ENCODE measurements at regions not wholly inside any gene's neighbourhood (a gene's known extent, or its start where the extent isn't known, plus 50 kb on each side); places are given as distances from the start of the nearest gene placed in this dataset.
"Not testable (repeated sequence)": the region's sequence is repeated elsewhere in the genome, so short reads cannot be mapped to it uniquely, and the experiment has no call there.

DNA sequence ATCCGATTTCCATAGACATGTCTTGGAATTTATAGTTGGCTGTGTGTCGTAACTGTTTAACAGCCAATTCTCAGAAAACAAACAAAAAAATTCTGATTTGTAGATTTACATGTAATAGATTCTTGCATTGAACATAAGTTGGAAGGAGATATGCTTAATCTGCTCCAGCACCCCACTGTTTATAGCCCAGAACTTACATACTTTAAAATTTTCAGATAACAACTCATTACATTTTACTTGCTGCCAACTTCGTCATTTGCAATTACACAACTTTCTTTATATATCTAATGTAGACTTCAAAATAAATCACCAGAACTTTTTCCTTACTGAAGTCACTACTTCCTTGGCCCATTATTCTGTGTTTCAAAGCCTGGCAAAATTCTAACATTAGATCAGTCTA is 472.3 kb upstream of the EYS start:
- DNase-seq: no peak

DNA sequence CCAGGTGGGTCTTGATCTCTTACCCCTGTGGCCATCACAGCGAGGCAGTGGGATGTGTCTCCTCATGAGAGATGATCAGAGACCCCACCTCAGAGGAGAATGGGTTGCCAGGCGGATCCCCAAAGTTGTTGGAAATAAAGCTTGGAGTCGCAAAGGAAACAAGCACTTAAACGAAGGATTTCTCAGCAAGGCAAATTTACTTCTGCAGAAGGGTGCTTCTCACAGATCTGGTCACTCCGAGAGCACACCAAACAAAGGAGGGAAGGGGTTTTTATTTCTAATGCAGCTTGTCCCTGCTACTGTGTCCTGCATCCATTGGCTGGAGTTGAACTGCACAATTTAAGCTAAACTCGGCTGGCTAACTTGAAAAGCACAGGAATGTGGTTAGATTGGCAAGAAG is 466.6 kb upstream of the EYS start:
- DNase-seq: no peak

- not testable (repeated sequence) for DNase-seq
These were observed 459.7 kb upstream of the EYS start for GRCh38 chr6:66166713-66167112.

- no peak for DNase-seq
These were observed 454.6 kb upstream of the EYS start for GRCh38 chr6:66161546-66162108.

DNA sequence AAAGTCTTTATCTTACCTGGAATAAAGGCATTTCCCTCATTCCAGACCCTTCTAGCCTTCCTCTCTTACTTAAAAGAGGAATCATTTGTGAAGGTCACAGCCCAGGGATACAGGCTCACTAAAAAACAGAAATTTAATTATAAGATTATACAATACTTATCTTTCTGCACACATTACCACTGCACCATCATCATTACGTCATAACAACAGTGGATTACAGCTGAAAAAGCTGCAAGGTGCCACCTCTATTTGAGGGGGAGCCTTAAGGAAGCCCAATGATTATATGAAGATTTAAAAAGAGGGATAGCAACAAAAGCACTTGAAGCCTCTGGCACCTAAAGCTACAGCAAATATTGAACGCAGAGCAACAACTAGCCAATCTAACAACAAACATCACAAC is 452.9 kb upstream of the EYS start:
- DNase-seq: no peak

DNA sequence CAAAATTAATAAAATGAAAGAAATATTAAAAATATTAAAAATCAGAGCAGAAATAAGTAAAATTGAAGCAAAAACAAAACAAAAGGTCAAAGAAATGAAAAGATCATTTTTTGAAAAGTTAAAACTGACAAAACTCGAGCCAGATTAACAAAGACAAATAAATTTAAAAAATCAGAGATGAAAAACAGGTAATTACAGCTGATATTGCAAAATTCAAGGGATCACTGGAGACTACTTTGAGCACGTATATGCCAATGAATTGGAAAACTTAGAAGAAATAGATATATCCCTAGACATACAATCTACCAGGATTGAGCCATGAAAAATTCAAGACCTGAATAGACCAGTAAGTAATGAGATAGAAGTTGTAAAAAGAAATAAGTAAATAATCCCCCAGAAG is 446.2 kb upstream of the EYS start:
- DNase-seq: no peak

GRCh38 chr6:66149132-66149531 is 442.1 kb upstream of the EYS start:
- no peak for DNase-seq

DNA sequence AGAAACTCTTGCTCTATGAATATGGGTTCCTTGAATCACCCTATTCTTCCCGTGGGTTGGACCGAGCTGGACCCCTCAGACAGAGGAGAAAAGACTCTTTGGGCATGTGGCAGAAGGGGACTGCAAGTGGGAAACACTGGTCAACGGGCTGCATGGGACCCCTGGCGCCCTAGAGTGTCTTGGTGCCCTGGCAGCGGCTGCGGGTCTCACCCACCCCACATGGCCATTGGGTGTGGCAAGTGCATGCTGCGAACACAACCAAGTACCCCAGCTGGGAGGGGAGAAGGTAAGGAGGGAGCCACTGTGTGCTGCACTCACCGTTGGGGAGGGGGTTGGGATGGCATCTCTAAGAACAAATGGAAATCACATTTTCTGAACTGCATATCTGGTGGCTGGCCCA is 438.8 kb upstream of the EYS start:
- DNase-seq: no peak

- DNase-seq: no peak
These were observed 427.0 kb upstream of the EYS start for GRCh38 chr6:66134021-66134420.

DNA sequence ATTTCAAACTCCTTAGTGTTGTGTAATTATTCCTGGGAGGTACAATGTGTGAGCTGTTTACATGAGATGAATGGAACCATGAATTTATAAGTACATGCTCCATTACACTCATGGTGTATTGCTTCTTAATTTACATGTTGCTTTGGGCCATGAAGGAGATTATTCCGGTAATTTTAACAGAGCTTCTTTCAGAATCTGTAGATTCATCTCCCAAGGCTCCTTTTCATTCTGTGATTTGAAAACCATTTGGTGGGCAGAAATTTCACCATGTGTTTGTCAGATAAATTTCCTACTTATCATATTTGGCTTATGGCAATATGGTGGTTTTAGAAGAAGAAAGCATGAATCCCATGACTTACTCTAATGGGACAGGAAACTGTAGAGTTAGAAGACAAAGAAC is 421.6 kb upstream of the EYS start:
- DNase-seq: no peak

GRCh38 chr6:66128243-66128642 is 421.2 kb upstream of the EYS start:
- no peak for DNase-seq

DNA sequence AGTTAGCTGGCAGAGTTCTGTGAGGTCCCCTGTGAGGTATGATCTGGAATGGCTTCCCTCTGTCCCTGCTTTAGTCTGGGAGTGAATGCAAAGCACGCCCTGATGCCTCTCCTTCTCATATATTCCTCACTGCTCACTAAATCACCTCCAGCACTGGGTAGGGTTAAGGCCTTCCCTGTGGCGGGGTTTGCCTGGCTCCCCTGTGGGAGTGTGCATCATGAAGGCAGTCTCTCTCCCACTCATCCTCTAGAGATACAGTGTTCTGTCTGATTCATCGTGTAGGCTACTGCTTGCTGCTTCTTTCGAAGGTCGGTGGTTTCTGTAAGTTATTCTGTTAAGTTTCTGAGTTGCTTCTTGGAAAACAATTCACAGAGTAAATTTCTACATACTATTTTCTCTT is 420.0 kb upstream of the EYS start:
- no peak for DNase-seq

DNA sequence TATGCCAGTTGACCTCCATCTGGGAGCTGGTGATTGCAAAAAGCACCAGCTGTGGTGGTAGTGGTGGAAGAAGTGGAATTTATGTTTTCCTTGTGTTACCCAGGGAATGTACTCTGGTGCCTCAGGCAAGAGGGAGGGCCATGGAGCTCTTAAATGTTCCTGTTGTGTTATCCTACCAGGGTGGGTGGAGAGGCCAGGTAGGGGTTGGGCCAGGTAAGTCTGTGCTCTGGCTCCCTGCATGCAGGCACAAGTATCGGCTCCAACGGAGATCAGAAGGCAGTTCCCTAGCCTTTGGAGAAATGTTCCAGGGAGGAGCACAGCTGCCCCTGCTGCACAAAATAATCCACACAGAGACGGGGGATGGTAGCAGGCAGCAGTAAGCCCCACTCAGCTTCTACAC is 419.3 kb upstream of the EYS start:
- no peak for DNase-seq

- DNase-seq: no peak
These were observed 396.9 kb upstream of the EYS start for GRCh38 chr6:66103954-66104353.

DNA sequence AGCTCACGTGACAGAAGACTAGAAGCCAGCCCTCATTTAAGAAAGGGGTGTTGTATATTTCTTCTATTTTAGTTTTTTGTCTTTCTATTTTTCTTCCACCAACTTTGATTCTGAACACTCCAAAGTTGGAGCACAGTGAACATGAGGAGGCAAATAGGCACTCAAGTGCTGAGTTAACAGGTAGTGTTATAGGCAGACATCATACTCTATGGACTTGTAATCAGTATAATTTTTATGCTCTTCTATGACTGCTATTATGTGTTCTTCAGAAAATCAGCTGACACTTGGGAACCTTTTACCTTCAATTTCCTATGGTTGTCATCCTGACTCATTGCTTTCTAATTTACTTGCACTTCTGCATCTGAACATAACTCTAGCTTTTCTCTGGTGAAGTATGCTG is 396.3 kb upstream of the EYS start:
- DNase-seq: no peak

GRCh38 chr6:66096679-66097078 is 389.7 kb upstream of the EYS start:
- DNase-seq: no peak

GRCh38 chr6:66094615-66095014 is 387.6 kb upstream of the EYS start:
- no peak for DNase-seq

DNA sequence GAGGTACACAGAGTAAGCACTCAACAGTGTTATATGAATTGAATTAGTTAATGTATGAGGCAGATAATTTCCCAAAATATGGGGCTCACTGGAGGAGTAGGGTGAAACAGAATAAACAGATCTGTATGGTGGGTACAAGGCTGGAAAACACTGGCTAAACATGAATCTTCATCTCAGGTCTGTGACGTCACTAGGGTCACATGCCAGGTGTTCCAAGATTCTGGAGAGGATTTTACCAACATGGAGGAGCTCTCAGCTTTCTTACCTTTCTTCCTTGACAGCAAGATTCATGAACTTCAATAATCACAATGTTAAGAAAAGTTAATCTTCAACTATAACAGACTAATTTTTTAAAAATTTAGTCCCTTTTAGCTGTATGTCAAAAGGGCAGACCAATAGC is 385.3 kb upstream of the EYS start:
- DNase-seq: not testable (repeated sequence)

- DNase-seq: no peak
These were observed 379.5 kb upstream of the EYS start for GRCh38 chr6:66086532-66086931.

GRCh38 chr6:66082914-66083313 is 375.9 kb upstream of the EYS start:
- DNase-seq: no peak

GRCh38 chr6:66068907-66069306 is 361.9 kb upstream of the EYS start:
- DNase-seq: no peak

GRCh38 chr6:66068033-66068432 is 361.0 kb upstream of the EYS start:
- DNase-seq: no peak

GRCh38 chr6:66065313-66065712 is 358.3 kb upstream of the EYS start:
- no peak for DNase-seq

DNA sequence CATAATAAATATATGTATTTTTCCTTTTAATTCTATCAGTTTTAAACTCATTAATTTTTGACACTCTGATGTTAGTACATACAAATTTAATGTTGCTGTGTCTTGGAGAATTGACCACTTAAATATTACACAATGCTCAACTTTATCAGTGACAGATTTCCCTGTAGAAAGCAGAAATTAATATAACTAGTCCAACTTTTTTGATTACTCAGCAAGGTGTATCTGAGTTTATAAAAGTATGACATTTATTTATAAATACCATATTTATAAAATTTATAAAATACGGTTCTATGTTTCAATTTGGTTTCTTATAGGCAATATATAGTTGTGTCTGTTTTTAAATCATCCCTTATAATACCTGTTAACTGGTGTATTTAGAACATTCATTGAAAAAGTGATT is 350.0 kb upstream of the EYS start:
- no peak for DNase-seq

GRCh38 chr6:66054967-66055366 is 347.9 kb upstream of the EYS start:
- DNase-seq: no peak

DNA sequence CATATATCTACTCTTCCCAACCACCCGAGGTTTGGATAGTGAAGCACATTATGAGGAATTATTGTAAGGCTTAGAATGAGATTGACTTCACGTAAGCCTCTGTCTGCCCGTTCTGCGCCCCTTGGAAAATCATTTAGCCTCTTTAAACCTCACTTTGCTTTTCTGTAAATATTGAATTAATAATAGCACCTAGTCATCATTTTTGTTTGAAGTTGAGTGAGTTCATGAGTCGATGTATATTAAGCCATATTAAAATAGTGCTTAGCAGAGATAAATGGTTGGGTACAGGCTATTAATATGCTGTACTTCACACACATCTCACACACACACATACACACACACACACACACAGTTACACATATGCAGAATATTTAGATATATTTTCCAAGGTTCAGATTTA is 344.8 kb upstream of the EYS start:
- no peak for DNase-seq

All from SHP77 treated with DMSO at 0.1 percent for 48 hours (cell line).